ENCODE measurements at regions not wholly inside any gene's neighbourhood (a gene's known extent, or its start where the extent isn't known, plus 50 kb on each side); places are given as distances from the start of the nearest gene placed in this dataset.
A peak's percentile ranks its signal among the peaks of the same experiment; 100 is the strongest.
"Not testable (repeated sequence)": the region's sequence is repeated elsewhere in the genome, so short reads cannot be mapped to it uniquely, and the experiment has no call there.

- no peak for DNase-seq (ENCODE audit: low spot score)
Measured at GRCh38 chr4:163273922-163274321, 58.5 kb downstream of the NPY1R start.

GRCh38 chr4:163273203-163273602, 59.2 kb downstream of the NPY1R start:
- no peak for DNase-seq (ENCODE audit: low spot score)

- DNase-seq (ENCODE audit: low spot score): no peak
Measured at GRCh38 chr4:163271555-163272127, 60.8 kb downstream of the NPY1R start.

GRCh38 chr4:163269869-163270268, 62.5 kb downstream of the NPY1R start:
- DNase-seq (ENCODE audit: low spot score): no peak

- no peak for DNase-seq (ENCODE audit: low spot score)
Measured at GRCh38 chr4:163269166-163269565, 63.2 kb downstream of the NPY1R start.

- no peak for DNase-seq (ENCODE audit: low spot score)
Measured at GRCh38 chr4:163264934-163265333, 67.5 kb downstream of the NPY1R start.

GRCh38 chr4:163263606-163264005, 68.8 kb downstream of the NPY1R start:
- peak; percentile 63 for DNase-seq (ENCODE audit: low spot score)

GRCh38 chr4:163256680-163257343, 75.6 kb downstream of the NPY1R start:
- no peak for DNase-seq (ENCODE audit: low spot score)

- DNase-seq (ENCODE audit: low spot score): no peak
Measured at GRCh38 chr4:163251204-163251603, 81.2 kb downstream of the NPY1R start.

- no peak for DNase-seq (ENCODE audit: low spot score)
Measured at GRCh38 chr4:163249042-163249441, 82.4 kb upstream of the NAF1 start.

- no peak for DNase-seq (ENCODE audit: low spot score)
Measured at GRCh38 chr4:163245044-163245728, 78.5 kb upstream of the NAF1 start.

GRCh38 chr4:163243297-163243981, 76.7 kb upstream of the NAF1 start:
- no peak for DNase-seq (ENCODE audit: low spot score)

- DNase-seq (ENCODE audit: low spot score): no peak
Measured at GRCh38 chr4:163237856-163238255, 71.2 kb upstream of the NAF1 start.

GRCh38 chr4:163236389-163236788, 69.7 kb upstream of the NAF1 start:
- not testable (repeated sequence) for DNase-seq (ENCODE audit: low spot score)

GRCh38 chr4:163233321-163233720, 66.6 kb upstream of the NAF1 start:
- no peak for DNase-seq (ENCODE audit: low spot score)

- DNase-seq (ENCODE audit: low spot score): no peak
Measured at GRCh38 chr4:163228648-163229047, 62.0 kb upstream of the NAF1 start.

GRCh38 chr4:163221467-163221866, 54.8 kb upstream of the NAF1 start:
- DNase-seq (ENCODE audit: low spot score): no peak

GRCh38 chr4:163217505-163217904, 50.8 kb upstream of the NAF1 start:
- DNase-seq (ENCODE audit: low spot score): no peak

Measured in Ammon's horn (tissue), 1 donor.